Pancreas (tissue), 10 donors: ENCODE measurements at regions not wholly inside any gene's neighbourhood (a gene's known extent, or its start where the extent isn't known, plus 50 kb on each side); places are given as distances from the start of the nearest gene placed in this dataset.

Source experiments
- ATAC-seq, 4 donors: fragments of 200-7000 bp; cut with Tn5 transposase; one replicate each; pipeline versions ENCODE4 v1.8.0 to v1.9.1; 2020; ENCODE audit warnings: mild to moderate bottlenecking in 4 of 4, moderate library complexity in 4 of 4
- DNase-seq, 6 donors: peaks; one replicate each; pipeline ENCODE4 v3.0.0-alpha.2; 2020
- FAIRE-seq: peaks from 2 replicates; lab custom pipeline; 2012; peaks lifted over from hg19 to GRCh38; lab: Jason Lieb, UNC
- H3K27ac ChIP-seq, 4 donors: fragments of 200-600 bp; sonication (generic); 1 replicate in 3 of 4; 2 replicates in 1 of 4; pipeline versions ENCODE4 v1.5.0 to v1.8.0; 2020
- H3K27me3 ChIP-seq, 4 donors: fragments of 200-600 bp; one replicate each; pipeline ENCODE4 v1.8.0; 2021
- H3K36me3 ChIP-seq, 3 donors: fragments of 200-600 bp; sonication (generic) in 1 of 3; one replicate each; pipeline versions ENCODE4 v1.5.0 to v1.8.0; 2020 to 2021
- H3K4me1 ChIP-seq, 3 donors: fragments of 200-600 bp; one replicate each; pipeline ENCODE4 v1.8.0; 2021
- H3K4me3 ChIP-seq, 4 donors: fragments of 200-600 bp; sonication (generic) in 2 of 4; one replicate each; pipeline versions ENCODE4 v1.5.0 to v1.8.0; 2020 to 2021
- H3K9me3 ChIP-seq, 4 donors: fragments of 200-600 bp; one replicate each; pipeline ENCODE4 v1.8.0; 2021
- CTCF ChIP-seq, 4 donors: fragments of 200-600 bp; sonication (generic) in 3 of 4; IDR thresholded peaks; one replicate each; pipeline versions ENCODE4 v1.5.0 to v1.8.0; 2021; ENCODE audit warnings: antibody characterized with exemption in 4 of 4
- WGBS, 2 donors: extraction: QIAGEN DNeasy Blood & Tissue Kit; methylation state at CpG; one replicate each; pipeline ENCODE4 v1.1.7; 2013; 5-methylcytosine and 5-hydroxymethylcytosine counted together
- intact Hi-C, 3 donors: fragments of 100-400 bp; cut with DNase I; formaldehyde crosslinking; loops; one replicate each; pipeline versions ENCODE4 v1.11.1 to v1.14.2; 2022
- donor health status: healthy with polysubstance abuse.
- donor health status: DM: no; HTN: no; CAD: no; lungs with moderate emphysema.
- donor health status: DM: no; HTN: no; CAD: no.
- donor health status: control.
- donor health status: control.
- donor health status: Bipolar disorder and iron deficiency.
- donor health status: DM: yes; HTN: yes; CAD: no.
- donor health status: DM: no; HTN: no; CAD: no.
- donor health status: DM: no; HTN: no; CAD: no.
- donor health status: DM: yes; HTN: yes; CAD: no.

- intact Hi-C loops: no loop called here
- Histone ChIP-seq H3K4me1 (no peaks in the 10 kb centered on the region), H3K4me3 (no peak overlapping the region), H3K27ac (no peak overlapping the region), H3K36me3 (no peaks in the 10 kb centered on the region), H3K27me3 (no peaks in the 10 kb centered on the region), H3K9me3 (no peaks in the 10 kb centered on the region)
- ATAC-seq (no peak), DNase-seq (no peak), FAIRE-seq (no peak)
- no peak for TF ChIP-seq CTCF (IDR thresholded peaks at IDR 0.05)
- WGBS, 2 donors: 44 to 54% methylated on average over 3 of the region's 3 CpGs
Measured at GRCh38 chr6:8195040-8195713, 92.8 kb upstream of the EEF1E1 start.

GRCh38 chr6:8194490-8194889 is 92.1 kb upstream of the EEF1E1 start:
- intact Hi-C loops: no loop called here
- Histone ChIP-seq H3K36me3 (no peaks in the 10 kb centered on the region), H3K4me3 (no peak overlapping the region), H3K9me3 (no peaks in the 10 kb centered on the region), H3K27ac (no peak overlapping the region), H3K4me1 (no peaks in the 10 kb centered on the region), H3K27me3 (peaks cover 0 to under 1% (median 0%) of the 10 kb centered on the region in 4 donors)
- no peak for TF ChIP-seq CTCF (IDR thresholded peaks at IDR 0.05)
- DNase-seq (no peak), FAIRE-seq (no peak), ATAC-seq (no peak)
- WGBS, 2 donors: 28 to 34% methylated on average over 3 of the region's 3 CpGs

GRCh38 chr6:8193541-8193940 is 91.2 kb upstream of the EEF1E1 start:
- no peak for ATAC-seq
- H3K9me3 ChIP-seq: no peaks in the 10 kb centered on the region
- H3K27ac ChIP-seq: no peak overlapping the region
- H3K36me3 ChIP-seq: no peaks in the 10 kb centered on the region
- WGBS, 2 donors: 72 to 81% methylated on average over 4 of the region's 4 CpGs
- no peak overlapping the region for H3K4me3 ChIP-seq
- no peaks in the 10 kb centered on the region for H3K4me1 ChIP-seq
- peaks cover 0 to 5% (median 0%) of the 10 kb centered on the region in 4 donors for H3K27me3 ChIP-seq
- no peak for TF ChIP-seq CTCF (IDR thresholded peaks at IDR 0.05)
- no peak for FAIRE-seq
- intact Hi-C loops: no loop called here
- no peak for DNase-seq

- H3K4me3 ChIP-seq: no peak overlapping the region
- no peaks in the 10 kb centered on the region for H3K4me1 ChIP-seq
- TF ChIP-seq CTCF (IDR thresholded peaks at IDR 0.05): no peak
- no peaks in the 10 kb centered on the region for H3K36me3 ChIP-seq
- intact Hi-C loops: no loop called here
- ATAC-seq (no peak), FAIRE-seq (no peak), DNase-seq (no peak)
- H3K27me3 ChIP-seq: peaks cover 0 to 5% (median 0%) of the 10 kb centered on the region in 4 donors
- H3K9me3 ChIP-seq: no peaks in the 10 kb centered on the region
- H3K27ac ChIP-seq: no peak overlapping the region
Measured at GRCh38 chr6:8192597-8192996, 90.2 kb upstream of the EEF1E1 start.

- Histone ChIP-seq H3K27ac (no peak overlapping the region), H3K27me3 (peaks cover 0 to 5% (median 0%) of the 10 kb centered on the region in 4 donors), H3K9me3 (no peaks in the 10 kb centered on the region), H3K36me3 (no peaks in the 10 kb centered on the region), H3K4me3 (no peak overlapping the region), H3K4me1 (no peaks in the 10 kb centered on the region)
- TF ChIP-seq CTCF (IDR thresholded peaks at IDR 0.05): no peak
- no peak for ATAC-seq
- FAIRE-seq: no peak
- intact Hi-C loops: no loop called here
- no peak for DNase-seq
- WGBS, 2 donors: 56% methylated on average over 5 of the region's 5 CpGs
Measured at GRCh38 chr6:8192067-8192466, 89.7 kb upstream of the EEF1E1 start.
